ENCODE measurements at regions not wholly inside any gene's neighbourhood (a gene's known extent, or its start where the extent isn't known, plus 50 kb on each side); places are given as distances from the start of the nearest gene placed in this dataset.

DNA sequence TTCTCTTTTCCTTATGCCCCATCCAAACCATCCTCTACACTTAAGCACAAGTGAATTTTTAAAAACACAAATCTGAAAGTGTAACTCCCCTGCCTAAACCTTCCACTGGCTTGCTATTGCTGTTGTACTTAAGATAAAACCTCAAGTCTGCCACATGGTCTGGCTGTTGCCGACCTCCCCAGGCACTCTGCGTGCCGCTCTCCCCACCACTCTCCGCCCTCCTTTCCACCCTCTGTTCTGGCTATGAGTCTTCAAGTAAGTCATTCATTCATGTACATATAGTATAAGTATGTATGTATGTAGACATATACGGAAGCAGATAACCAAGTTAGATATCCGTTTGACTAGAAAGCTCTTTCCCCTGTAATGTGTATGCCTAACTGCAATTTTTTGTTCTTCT lies 94.7 kb upstream of the ANKRD55 start:
- DNase-seq (ENCODE audit: low read depth in 2 of 2, low spot score in 1 of 2) = no peak

DNA sequence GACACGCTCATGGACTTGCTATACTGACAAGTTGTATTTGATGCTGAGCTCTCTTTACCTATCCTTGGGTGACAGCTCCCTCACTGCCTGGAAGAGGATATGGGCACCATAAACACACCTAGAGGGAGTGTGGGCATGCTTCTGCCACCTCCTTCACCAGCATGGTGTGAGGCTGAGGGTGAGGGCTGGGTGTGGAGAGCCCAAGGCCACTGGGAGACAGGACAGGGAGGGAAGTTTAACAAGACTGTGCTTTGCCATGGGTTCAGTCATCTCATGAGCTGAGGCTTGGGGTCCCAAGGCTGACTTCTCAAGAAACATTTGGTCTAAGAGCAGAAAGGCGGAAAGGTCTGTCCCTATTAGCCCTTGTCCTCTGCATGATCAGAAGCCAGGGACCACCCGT lies 93.6 kb upstream of the ANKRD55 start:
- no peak for DNase-seq (ENCODE audit: low read depth in 2 of 2, low spot score in 1 of 2)

DNA sequence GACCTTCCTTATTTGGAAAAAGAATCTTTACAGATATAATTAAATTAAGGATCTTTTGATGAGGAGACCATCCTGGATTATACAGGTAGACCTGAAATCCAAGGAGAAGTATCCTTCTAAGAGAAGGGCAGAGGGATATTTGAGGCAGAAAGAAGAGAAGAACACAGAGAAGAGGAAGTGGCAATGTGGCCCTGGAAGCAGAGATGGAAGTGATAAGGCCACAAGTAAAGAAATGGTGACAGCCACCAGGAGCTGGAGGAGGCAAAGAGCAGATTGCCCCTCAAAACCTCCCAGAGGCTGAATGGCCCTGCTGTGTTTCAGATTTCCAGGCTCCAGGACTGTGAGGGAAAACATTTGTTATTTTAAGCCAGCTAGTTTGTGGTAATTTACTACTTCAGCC lies 93.0 kb upstream of the ANKRD55 start:
- no peak for DNase-seq (ENCODE audit: low read depth in 2 of 2, low spot score in 1 of 2)

DNA sequence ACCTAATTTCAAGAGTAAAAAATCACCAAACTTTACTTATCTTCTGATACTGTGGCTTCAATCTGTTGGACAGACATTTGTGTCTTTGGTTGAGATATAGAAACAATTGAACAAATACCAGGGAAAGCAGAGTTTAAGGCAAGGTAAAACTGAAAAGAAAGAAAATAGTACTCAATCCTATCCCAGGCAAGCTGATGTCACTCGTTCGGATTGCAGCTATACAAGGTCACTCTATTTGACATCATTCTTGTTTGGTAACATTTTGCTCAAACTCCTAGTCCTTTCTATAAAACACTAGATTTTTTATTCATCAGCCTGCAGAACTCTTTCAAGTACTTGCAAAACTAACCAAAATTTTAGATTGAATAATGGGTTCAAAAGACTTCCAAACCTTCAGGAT lies 91.9 kb upstream of the ANKRD55 start:
- no peak for DNase-seq (ENCODE audit: low read depth in 2 of 2, low spot score in 1 of 2)

DNA sequence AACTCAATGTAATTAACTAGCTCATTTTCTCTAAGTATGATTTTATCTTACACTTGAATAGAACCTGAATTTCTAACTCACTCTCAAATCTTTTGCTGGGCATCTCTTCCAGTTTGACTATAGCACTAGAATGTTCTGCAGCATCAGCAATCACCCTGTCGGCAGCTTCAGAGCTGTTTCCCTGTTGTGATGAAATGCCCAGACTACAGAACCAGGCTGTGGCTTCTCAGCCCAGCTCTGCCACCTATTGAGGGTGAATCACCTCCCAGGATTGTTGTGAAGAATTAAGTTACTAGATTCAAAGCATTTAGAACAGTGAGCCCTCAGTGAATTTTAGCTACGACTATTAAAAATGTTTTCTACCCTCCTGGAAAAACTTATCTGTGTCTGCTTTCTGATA lies 90.4 kb upstream of the ANKRD55 start:
- no peak for DNase-seq (ENCODE audit: low read depth in 2 of 2, low spot score in 1 of 2)

DNA sequence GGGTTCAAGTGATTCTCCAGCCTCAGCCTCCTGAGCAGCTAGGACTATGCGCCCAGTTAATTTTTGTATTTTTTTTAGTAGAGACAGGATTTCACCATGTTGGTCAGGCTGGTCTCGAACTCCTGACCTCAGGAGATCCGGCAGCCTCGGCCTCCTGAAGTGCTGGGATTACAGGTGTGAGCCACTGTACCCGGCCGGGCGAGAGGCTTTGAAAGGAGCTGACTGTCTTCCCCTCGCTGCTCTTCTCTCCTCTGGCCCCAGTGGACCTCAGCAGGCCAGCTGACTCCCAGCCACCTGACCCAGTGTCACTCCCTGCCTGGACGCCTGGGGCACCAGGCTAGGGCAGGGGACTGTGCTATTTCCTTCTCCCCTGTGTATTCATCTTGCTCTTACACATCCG lies 89.5 kb upstream of the ANKRD55 start:
- no peak for DNase-seq (ENCODE audit: low read depth in 2 of 2, low spot score in 1 of 2)

DNA sequence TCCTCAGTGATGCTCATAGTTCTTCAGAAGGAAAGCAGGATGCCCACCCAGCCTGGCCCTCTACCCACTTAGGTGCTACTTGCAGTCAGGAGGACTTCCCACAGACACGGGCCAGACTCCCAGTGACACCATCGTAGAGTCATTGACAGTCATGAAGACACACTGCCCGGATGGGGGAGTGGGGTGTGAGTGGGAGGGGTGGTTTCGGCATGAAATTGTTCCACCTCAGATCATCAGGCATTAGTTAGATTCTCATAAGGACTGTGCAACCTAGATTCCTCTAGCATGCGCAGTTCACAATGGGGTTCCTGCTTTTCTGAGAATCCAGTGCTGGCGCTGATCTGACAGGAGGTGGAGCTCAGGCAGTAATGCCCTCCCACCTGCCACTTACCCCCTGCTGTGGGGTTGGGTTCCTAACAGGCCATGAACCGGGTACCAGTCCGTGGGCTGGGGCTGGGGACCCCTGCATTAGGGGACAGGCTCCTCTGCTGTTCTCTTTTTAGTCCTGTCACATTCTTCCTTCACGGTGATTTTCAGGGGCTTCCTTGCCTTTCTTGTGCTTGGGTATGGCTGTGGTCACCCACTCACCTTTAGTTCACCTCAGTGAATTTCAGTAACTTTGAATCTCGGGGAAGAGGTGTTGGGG lies 88.2 kb upstream of the ANKRD55 start:
- no peak for DNase-seq (ENCODE audit: low read depth in 2 of 2, low spot score in 1 of 2)

DNA sequence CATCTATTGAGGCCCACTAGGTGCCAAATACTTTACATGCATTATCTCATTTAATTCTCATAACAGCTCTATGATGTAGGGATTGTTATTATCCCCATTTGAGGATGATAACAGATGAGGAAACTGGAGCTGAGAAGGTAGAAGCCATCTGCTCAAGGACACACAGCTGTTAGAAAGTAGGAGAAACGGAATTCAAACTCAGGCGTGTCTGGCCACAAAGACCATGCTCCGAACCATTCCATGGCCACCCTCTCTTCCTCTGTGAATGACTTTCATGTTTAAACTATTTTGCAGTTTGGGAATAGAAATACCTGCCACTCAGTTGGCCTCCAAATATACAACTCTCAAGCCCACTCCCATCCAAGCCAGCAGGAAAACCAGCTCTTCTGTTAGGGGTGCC lies 87.6 kb upstream of the ANKRD55 start:
- DNase-seq (ENCODE audit: low read depth in 2 of 2, low spot score in 1 of 2) = no peak

DNA sequence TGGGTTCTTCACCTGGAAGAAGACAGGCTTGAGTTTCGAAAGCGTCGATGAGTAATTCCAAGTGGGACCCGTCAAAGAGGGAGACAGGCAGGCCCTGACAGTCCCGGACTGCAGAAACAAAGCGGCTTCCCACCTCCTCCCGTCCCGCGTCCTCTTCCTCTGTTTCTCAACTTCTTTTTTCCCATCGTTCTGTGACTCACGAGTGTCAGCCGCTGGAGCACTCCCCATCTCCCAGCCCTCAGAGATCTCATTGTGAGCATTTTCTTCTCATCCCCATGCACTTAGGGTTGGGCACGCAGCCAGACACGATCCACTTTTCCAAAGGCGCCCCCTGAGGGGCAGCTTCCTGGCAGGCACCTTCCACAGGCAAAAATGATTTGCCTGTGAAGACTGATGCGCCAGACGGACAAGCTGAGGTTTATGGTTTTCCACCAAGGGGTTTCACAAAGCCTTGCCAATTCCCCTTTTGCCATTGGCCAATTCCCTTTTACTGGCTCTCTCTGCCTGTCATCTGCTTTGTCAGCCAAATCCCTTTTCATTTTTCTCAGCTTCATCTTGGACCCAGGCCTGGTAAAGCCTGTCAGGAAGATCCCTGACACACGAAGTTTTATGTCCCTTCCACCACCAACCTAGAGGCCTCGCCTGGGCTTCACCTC lies 86.5 kb upstream of the ANKRD55 start:
- no peak for DNase-seq (ENCODE audit: low read depth in 2 of 2, low spot score in 1 of 2)

DNA sequence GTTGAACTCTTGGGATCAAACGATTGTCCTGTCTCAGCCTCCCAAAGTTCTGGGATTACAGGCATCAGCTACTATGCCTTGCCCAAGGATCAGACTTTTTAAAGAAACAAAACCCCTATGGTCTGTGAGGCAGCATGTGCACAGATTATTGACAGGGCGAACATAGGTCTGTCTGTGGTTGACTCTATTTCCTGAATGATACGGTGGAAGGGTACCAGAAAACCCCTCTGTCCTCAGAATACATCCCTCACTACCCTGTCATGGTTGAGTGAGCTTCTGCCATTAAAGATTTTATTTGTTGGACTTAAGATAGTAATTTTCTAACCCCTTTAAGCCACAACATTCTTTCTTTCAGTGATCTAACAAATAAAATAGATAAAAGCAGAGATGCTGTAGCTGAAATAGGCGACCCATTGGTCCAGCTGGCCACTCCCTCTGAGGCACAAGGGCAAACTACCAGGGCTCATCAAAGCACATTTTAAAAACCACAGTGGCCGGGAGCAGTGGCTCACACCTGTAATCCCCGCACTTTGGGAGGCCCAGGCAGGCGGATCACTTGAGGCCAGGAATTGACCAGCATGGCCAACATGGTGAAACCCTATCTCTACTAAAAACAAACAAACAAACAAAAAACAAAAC lies 84.9 kb upstream of the ANKRD55 start:
- no peak for DNase-seq (ENCODE audit: low read depth in 2 of 2, low spot score in 1 of 2)

DNA sequence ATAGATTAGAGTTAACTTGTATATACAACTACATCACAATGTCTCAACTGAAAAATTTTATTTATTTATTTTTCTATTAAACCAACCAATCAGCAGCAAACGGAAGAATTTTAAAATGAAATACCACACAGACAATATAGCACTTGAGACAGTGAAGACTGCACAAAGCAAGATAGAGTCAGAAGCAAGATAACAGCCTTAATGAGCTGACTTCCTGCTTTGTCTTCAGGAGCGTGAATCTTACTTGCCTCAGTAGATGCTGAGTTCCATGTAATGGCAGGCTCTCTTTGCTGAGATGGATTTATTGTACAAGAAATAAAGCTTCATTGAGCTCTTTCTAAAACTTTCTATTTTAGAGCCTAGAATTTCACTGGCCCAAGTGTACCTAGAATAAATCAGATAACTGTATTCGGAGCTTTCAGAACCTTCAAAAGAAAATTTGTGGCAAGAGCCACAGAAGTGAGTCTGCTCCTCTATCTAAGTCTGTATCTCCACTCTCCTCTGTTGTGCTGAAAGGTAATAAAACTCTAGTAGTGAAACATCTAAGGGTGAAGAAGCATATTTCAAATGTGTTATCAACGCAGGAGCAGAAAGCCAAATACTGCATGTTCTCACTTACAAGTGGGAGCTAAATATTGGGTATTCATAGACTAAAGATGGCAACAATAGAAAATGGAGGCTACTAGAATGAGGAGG lies 83.3 kb upstream of the ANKRD55 start:
- DNase-seq (ENCODE audit: low read depth in 2 of 2, low spot score in 1 of 2) = no peak

DNA sequence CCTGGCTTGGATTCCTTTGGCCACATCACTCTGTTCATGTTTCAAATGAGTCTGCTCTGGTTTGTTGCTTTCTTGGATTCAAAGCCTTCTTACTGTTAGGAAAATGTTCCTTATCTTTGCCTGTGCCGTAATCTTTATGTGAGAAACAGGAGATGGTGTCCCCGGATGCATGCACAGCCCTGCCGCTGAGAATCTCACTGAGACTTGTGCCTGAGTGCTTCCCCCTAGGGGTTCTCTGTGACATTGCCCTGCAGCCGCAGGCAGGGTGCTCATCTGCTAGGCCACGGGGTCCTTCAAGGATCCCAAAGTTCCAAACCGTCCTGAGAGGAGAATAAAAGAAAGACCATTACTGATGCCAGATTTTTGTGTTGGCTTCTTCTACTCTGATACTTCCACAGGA lies 81.4 kb upstream of the ANKRD55 start:
- DNase-seq (ENCODE audit: low read depth in 2 of 2, low spot score in 1 of 2) = no peak

DNA sequence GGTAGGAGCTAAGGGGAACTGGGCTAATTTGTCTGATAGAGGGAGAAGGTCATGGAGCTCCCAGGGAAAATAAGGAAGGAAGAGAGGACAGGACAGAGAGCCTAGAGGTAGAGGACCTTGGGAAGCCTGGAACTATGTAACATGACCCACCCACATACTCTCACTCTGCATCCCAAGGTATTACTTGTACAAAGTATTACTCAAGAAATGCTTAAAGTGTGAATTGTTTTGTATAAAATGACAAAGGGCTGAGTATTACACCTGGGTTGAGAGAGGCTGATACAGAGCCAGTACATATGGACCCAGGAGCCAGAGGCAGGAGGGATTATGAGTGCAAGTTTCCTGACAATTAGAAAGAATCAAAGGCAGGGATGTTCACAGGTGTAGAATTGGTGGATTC lies 80.5 kb upstream of the ANKRD55 start:
- no peak for DNase-seq (ENCODE audit: low read depth in 2 of 2, low spot score in 1 of 2)

DNA sequence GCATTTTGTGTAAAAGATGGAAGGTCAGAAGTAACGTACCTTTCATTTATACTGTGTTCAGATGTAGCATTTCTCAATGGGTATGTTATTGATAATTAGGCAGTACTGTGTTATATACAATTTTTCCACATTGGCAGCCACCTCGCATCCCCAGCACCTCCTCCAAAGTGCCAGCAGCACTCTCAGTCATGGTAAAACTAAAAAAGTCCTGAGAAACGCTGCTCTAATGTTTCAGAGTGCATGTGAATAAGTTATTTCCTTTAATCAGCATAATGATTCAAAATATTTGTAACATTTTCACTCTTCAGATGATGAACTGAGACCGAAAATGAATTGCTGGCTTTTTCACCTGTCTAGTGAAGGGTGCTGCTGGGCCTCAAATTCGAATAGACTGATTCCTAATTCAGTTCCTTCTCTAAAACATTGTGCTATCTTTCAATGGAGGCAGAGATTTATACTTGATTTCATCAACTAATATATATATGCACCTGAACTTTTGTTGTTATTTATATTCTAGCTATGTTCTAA lies 79.9 kb upstream of the ANKRD55 start:
- DNase-seq (ENCODE audit: low read depth in 2 of 2, low spot score in 1 of 2) = no peak

DNA sequence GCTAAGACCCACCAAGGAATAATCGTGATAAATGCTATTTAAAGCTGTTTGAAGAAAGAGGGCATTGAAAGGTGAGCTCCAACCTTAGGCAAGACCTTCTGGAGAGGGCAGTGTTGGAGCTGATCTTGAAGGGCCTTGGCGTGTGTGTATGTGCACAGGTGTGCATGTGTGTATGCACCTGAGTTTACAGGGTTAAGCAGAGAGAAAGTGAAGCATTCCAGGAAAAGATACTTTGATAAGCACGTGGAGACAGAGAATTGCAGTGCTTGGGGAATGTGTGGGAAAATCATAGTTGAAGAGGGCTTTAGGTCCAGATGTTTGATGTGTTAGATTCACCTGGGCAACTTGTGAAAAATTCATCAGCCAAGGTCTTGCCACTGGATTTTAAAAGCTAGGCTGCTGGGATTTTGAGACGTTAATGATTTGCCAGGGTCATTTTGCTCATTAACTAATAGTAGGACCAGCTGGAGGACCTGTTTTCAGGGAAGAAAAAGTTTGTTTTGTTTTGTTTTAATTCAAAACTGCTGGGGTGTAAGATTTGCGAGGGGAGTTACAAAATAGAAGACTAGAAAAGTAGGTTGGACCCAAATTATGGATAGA lies 78.3 kb upstream of the ANKRD55 start:
- no peak for DNase-seq (ENCODE audit: low read depth in 2 of 2, low spot score in 1 of 2)

DNA sequence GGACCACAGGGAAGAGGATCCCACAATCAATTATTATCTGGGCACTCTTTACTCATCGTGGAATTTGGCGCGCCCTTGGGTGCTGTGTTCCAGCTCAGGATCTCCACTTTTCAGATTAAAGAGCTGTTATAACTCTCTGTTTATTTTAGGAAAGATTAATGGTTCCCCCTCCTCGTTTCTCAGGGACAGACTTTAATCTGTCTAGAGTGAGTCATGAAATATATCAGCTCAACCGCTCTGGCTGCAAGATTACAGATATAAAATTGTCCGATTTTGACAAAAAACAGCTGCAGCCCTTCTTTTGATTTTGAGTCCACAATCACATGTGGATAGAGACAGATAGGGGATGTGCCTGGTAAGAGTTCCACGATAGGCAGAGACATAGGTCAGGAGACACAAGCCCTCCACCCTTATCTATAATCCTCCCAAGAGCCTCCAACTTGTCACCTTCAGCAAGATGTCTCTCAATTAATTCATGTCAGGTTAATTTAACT lies 77.6 kb upstream of the ANKRD55 start:
- DNase-seq (ENCODE audit: low read depth in 2 of 2, low spot score in 1 of 2) = no peak

DNA sequence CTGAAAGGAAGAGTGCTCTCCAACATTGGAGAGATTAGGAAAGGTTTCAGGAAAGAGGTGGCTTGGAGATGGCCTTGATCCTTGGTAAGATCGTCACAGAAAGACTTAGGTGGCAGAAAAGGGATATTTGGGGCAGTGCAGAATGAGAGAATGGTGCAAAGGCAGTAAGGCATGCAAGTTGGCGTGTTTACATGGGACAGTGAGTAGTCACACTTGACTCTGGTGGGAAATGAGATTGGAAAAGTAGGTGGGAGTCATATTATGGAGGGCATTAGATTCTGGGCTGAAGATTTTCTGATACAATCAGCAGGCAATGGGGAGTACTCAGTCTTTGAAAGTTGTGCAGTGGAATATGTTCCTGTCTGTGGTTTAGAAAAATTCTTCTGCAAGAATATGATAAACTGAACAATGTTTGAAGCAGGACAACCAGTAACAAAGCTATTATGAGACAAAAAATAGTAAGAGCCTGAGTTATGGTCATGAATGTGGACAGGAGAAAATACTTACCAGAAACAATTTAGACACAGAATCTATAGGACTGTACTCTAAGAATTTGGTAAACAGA lies 76.2 kb upstream of the ANKRD55 start:
- no peak for DNase-seq (ENCODE audit: low read depth in 2 of 2, low spot score in 1 of 2)

DNA sequence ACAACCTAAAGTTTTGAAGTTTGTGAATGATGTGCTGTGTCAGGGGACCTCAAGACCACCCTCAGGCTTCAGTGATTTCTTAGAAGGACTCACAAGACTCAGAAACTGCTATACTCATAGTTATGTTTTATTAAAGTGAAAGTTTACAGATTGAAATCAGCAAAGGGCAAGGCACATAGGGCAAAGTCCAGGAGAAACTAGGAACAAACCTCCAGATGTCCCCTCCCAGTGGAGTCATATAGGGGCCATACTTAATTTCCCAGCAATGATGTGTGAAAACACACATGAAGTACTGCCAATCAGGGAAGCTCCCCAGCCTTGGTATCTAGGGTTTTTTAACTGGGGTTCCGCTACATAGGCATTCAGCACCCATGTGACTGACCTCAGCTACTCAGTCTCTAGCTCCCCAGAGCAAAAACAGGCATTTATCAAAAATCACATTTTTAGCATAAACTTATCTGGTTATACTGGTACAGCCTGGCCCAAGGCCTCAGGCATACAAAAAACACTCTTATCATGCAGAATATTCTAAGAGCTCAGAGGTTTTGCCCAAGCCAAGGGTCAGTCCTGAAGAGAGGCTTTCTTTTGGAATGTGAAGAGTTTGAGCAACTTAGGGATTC lies 74.7 kb upstream of the ANKRD55 start:
- DNase-seq (ENCODE audit: low read depth in 2 of 2, low spot score in 1 of 2) = no peak

DNA sequence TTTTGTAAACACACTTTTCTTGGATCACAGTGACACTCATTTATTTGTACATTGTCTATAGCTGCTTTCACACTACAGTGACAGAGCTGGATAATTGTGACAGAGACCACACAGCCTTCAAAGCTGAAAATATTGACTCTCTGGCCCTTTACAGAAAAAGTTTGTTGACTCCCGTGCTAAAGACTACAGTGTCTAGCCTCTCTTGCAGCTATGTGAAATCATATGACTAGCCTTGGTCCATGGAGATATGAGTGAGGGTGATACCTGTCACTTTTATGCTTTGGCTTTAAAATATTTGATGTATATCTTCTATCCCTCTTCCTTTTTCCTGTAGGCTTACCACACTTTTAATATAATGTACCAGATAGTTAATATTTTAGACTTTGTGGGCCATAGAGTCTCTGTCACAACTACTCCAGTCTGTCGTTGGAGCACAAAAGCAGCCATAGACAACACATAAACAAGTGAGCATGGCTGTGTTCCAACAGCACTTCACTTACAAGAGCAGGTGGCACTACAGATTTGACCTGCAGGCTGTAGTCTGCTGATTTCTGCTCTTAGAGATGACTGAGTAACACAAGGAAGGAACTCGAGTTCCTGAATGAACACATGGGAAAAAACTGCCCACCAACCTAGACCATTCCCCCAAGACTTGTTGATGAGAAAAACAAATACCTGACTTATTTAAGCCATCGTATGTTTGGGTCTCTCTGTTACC lies 73.5 kb upstream of the ANKRD55 start:
- DNase-seq (ENCODE audit: low read depth in 2 of 2, low spot score in 1 of 2) = no peak

Data from stimulated activated CD8-positive, alpha-beta memory T cell treated with anti-CD3 and anti-CD28 coated beads, Interleukin-4, amount 100 ng/mL, for 1 hour (primary cell).